ENCODE measurements at regions not wholly inside any gene's neighbourhood (a gene's known extent, or its start where the extent isn't known, plus 50 kb on each side); places are given as distances from the start of the nearest gene placed in this dataset.

DNA sequence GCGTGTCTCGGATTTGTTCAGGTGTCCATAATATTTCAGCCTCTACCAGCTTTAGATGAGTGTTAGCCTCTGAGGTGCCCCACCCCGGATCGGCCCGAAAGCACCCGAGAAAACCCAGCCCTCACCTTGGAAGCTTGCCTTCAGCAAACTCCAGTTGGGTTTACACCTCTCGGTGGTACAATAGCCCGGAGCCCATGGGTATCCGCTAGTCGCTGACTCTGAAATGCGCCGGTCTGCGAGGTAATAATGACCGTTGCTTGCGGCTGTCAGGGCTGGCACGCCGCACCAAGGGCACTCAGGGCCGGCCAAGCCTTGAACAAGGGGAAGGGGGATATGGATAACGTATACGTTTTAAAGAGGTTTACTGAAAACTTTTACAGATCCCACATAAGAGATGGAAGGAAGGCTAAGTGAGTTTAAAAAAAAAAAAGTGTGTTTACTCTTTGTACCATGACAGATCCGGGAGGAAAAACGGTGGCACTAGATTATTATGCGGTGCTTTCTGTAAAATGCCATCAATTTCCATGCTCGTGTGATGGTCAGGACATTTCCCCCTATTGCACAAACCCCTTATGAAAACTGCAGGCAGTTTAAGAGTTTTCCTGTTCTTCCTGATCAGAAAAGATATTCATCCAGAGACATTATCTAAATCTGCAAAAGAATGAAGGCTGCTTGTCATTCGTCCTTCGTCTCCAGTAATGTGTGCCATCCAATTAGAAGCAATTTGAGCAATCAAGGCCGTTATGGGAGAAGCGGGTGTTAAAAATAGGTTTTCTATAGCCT is 124.2 kb downstream of the TMEM161B start:
- DNase-seq (ENCODE audit: low read depth), result no peak

DNA sequence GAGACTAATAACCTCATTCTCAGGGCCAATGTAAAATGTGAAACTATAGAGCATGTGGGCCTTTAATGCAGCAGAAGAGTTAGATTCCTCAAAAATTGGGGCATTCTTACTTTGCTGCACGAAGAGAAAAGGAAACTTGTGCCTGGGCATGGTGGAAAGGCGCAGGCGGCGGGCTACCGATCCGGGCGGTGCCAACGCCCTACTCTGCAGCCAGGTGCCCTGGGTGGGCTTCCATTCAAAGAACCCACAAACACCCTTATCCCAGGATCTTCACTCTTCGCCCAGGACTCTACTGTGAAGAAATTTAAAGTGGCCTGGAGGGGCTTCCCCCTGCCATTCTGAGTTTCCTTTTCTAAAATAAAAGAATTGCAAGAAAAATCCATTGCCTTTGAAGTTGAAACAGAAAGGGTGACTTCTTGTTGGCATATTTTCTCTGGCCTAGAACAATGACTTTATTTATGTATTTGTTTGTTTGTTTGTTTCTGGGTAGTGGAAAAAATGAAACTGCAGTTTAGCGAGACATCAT is 124.9 kb downstream of the TMEM161B start:
- DNase-seq (ENCODE audit: low read depth), result no peak

DNA sequence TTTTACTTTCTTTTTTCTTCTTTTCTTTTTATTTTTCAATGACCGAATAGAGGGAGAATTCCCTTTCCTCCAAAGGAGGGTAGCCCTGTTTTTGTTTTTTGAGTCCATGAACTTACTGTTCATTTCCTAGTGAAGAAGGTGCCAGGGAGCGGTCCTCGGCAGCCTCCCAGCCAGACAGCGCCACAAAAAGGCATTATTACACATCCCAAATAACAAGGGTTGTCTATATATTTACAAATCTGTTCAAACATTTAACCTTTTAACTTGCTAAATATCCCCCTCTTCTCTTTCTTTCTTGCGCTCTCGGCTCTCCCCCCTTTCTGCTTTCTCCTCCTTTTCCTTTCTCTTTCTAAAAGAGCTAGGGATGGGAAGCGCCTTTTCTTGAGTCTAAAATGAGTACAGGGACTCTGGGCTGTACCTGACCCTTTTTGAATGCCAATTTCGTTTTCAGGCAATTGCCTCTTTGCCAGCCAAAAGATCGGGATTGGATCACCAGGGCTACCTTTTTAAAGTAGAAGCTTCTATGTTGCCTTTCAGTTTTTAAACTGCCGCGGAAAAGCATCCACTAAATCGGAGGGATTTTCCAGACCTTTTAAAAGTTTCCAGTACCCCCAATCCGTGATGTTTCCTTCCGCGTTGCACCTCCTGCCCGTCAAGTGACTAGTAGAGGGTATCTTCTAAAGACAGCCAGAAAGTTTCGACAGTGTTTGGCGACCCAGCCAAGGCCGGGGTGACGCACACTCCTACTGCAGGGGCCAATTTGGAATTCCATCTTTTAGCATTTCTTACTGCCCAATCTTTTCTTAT is 125.6 kb downstream of the TMEM161B start:
- DNase-seq (ENCODE audit: low read depth), result no peak

DNA sequence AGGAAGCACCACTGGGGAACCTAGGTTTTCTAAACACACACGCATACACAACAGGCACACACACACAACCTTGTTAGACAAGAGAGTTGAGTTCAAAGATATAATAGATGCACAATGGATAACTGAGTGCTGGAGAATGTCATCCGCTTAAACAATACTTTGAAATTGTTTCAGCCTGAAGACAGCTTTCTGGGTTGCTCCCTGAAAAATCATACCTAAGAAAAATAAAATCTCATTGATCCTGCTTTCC is 126.1 kb downstream of the TMEM161B start:
- DNase-seq (ENCODE audit: low read depth), result no peak

DNA sequence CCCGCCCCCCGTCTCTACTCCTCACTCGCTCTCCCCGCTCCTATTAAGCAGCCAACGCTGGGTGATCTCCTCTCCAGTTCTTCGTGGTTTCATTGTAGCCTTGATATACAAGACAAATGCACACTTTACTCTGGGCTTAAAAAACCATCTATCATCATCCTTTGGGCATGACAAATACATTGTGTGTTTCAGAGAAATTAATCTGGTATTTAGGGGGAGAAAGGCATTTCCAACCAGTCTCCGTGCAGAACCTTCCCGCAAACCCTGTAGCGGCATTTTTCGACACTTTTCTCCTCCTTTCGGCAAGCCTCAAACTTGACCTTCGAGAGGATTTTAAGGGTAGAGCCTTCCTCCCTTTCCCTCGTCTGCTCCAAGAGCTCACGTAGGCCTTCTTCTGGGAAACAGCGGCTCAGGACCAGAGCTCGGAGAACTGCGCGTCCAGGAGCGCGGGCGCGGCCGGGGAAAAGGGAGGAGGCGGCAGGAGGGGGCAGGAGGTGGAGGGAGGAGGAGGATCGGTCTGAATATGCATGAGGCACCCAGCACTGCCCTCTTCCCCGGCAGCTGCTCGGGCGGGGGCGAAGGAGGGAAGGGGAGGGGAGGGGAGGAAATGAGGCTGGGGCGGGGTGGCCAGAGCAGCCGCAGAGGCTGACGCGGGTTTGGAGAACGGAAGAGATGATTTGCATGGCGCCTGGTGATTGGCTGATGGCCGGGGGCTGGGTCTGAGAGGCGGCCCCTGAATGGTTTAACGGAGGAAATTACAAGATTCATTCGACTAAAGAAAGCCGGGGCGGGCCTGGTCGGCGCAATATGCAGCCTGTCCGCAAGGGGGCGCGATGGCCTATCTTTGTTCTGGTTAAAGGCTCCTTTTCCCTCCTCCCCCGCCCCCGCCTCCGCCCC is 127.5 kb downstream of the TMEM161B start:
- peak; percentile 70 for DNase-seq (ENCODE audit: low read depth)

DNA sequence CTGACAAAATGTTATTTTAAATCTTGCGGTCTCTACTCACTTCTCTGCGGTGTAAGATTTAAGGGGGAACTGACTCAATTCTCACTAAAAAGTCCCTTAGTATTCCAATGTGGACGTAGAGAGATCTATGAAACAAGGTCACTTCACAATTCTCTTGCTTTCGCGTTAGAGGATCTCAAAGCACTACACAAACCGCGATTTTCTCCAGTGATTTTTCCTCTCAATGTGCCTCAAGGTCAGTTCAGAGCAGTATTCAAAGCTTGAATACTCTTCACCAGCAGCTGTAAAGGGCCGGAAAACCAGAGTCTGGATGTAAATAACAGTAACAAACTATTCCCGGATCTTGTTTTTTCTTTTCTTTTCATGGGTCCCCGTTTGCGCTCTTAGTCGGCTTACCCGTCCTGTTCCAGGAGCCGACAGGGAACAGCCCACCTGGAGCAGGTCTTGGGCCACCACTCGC is 128.2 kb downstream of the TMEM161B start:
- no peak for DNase-seq (ENCODE audit: low read depth)

DNA sequence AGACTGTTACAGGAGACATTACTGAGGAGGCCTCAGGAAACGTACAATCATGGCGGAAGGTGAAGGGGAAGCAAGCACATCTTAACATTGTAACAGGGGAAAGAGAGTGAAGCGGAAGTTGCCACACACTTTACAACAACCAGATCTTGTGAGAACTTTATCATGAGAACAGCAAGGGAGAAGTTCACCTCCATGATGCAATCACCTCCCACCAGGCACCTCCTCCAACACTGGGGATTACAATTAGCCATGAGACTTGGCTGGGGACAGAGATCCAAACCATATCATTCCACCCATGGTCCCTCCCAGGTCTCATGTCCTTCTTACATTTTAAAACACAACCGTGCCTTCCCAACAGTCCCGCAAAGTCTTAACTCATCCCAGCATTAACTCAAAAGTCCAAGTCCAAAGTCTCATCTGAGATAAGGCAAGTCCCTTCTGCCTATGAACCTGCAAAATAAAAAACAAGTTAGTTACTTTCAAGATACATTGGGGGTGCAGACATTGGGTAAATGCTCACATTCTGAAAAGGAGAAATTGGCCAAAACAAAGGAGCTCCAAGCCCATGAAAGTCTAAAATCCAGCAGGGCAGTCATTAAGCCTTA is 138.3 kb downstream of the TMEM161B start:
- no peak for DNase-seq (ENCODE audit: low read depth)

DNA sequence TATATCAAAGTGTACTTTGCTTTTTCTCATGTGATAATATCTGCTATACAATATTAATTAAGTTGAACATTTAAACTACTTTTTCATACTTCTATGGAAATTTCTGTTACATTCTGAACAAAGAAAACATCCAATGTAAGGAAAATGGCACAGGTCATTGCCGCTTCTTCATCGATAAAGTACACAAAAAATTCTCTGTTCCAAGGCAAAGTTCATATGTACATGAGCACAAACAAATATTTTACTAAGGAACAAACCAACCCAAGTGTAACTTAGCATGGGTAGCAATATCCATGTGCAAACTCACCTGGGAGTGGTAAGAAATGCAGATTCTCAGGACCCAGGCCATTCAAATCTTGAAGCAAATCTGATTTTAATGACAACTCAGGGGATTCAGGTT is 139.8 kb downstream of the TMEM161B start:
- DNase-seq (ENCODE audit: low read depth), result no peak

DNA sequence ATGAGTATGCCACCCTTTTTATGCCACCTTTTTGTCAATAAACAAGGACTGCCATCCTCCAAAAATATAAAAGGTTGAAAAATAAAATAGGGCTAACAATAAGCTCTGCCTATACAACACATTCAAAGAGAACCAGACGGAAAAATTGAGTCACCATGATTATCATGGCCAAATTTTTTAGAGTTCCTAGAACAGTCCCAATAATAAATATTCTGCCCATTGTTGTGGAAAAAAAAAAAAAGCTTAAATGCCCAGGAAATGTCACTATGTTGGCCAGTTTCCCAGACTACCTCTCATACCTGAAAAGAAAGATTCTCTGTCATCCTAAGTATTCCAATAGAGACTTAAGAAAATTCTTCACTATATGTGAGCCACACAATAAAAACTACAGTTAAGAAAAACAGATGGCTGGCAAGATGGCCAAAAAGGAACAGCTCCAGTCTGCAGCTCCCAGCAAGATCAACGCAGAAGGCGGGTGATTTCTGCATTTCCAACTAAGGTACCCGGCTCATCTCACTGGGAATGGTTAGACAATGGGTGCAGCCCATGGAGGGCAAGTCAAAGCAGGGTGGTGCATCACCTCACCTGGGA is 149.0 kb downstream of the TMEM161B start:
- no peak for DNase-seq (ENCODE audit: low read depth)

DNA sequence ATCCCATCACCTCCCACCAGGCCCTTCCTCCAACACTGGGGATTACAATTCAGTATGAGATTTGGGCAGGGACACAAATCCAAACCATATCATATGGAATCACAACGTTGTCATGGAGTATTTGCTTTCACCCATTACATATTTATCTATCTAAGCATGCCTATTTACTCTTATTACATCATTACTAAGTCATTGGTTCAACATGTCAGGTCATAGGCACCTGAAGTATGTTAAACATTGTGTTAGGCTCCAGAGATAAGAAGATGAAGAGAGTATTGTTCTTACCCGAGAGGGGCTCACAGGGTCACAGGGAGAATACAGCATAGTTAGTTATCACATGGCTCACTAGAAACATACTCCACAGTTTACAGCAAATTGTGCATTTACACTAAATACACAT is 150.5 kb downstream of the TMEM161B start:
- DNase-seq (ENCODE audit: low read depth), result no peak

DNA sequence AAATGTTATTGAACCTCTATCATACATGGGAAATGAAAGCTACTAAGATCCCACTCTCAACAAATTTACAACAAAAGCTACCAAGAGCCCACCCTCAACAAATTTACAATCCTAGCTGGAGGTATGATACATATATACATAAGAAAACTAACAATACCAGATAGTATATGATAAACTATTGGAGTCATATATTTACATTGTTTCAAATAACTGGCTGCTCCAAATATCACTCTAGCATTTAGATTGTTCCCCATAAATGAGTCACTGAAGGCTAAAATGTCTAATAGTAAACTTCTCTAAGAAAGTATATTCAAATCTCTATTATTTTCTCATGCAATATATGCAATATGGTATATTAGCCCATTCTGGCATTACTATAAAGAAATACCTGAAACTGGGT is 151.1 kb downstream of the TMEM161B start:
- no peak for DNase-seq (ENCODE audit: low read depth)

DNA sequence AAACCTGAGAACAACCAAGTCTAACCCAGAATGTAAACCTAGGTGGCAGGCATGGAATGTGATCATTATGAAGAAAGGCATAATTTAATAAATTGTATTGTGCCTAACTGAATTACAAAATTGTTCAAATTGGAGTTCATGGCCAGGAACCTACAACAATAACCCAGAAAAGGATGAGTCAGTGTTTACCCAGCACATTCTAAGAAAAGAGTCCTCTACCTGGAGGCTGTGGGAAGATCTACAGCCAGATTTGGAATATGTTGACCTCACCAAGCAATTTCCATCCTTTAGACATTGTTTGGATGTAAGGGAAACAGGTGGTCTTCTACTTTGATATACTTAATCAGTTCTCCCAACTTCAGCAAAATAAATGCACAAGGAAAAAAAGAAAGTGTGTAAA is 152.2 kb downstream of the TMEM161B start:
- no peak for DNase-seq (ENCODE audit: low read depth)

DNA sequence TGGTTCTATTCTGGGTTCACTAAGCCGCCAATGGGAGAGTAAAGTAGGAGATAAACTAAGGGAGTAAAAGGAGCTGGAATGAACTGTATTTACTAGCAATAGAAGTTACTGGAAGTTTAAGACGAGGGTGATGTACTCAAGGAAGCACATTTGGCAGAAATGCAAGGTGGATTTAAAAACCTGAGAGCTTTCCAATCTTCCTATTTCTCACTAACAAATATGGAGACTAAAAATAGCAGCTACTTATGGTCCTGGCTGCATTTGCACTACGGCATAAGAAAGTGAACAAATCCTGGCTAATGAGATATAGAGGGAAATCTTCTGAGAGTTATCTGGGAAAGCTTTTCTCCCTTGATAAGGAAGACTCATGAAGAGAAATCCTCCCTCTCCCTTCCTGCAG is 153.4 kb downstream of the TMEM161B start:
- DNase-seq (ENCODE audit: low read depth), result no peak

DNA sequence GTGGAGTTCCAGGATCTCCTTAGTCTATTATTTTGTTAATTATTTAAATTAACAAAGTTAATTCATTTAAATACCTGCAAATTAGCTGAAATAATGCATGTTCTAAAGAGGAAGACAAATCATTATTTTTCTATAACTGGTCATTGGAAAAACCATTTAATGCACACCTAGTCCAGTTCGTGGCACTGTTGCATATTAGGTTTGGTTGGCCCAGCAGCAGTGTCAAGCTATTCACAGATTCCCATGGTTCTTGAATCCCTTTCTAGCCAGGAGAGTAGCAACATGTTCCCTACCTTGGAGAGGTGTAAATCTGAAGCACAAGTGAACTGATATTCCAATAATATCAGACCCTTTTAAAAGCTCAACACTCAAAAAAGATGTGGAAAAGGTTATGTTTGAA is 155.2 kb downstream of the TMEM161B start:
- no peak for DNase-seq (ENCODE audit: low read depth)

DNA sequence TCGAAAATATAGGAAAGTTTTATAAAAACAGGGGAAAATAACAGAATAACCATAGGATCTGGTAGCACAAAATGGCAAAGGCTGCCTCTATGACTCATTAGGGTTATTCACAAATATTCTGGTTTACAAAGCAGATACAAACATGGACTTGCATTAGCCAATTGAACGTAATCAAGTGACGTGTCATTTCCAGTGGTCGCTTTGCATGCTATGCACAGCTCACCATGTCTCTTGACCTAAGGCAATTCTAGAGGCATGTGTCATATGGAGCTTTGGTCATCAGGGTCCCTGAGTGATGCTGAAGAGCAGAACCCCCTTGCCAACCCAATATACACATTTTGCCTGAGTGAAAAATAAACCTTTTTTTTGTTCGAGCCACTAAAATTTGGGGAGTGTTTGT is 158.8 kb downstream of the TMEM161B start:
- no peak for DNase-seq (ENCODE audit: low read depth)

DNA sequence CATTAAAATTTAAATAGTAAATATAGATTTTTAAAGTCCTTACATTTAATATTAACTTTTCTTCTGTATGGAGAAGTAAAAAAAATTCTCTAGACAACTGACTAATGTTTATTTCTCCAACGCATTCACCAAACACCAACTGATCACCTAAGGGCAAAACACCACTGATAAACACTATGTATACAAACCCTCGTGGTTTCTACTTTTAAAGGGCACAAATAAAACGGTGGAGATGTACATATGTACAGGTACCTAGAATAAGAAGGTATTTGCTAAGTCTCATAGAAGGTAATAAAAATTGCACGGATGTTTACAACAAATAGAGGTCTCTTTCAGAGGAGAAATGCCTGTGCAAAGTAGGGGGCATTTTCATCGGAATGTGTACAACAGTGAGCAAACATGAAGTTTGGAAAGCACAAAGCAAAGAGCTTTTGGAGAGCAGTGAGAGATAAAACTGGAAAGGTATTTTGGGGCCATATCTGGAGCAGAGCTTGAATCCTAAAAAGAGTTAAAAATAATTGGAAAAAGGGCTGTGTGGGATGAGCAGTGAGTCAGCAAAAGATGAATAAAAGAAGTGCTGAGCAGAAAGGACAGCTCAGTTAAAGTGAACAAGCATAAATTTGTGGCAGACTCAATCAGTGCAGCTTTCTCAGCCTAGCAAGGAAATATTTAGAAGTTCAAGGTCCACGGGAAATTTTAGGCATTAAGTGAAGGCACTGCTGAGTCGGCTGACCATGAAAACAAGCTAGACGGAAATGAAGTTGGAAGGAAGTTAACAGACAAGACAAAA is 160.0 kb downstream of the TMEM161B start:
- DNase-seq (ENCODE audit: low read depth), result no peak

DNA sequence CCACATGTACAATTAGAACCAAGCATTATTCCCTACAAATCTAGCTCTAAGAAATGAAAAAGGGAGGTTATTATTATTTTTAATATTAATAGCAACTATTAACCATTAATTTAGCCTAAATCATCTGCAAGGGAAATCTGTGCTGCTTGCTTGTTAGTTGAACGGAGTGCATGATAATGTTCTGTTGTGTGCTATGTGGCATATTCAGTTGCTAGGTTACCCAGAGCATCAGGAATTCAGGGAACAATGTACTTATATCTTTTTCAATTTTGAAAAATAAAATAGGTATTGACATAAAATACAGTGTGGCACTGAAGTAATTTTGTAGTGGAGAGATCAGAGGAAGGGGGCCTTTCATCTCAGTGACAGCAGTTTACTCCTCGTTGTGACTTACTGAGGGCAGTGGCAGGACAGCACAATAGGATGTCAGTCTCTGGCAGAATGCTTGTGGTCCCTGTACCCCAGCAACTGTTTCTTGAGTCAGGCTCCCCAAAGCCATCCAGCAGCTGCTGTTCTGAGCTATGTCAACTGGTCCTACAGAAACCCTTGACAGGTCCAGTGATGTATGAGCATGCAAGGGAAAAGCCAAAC is 173.6 kb downstream of the TMEM161B start:
- DNase-seq (ENCODE audit: low read depth), result no peak

DNA sequence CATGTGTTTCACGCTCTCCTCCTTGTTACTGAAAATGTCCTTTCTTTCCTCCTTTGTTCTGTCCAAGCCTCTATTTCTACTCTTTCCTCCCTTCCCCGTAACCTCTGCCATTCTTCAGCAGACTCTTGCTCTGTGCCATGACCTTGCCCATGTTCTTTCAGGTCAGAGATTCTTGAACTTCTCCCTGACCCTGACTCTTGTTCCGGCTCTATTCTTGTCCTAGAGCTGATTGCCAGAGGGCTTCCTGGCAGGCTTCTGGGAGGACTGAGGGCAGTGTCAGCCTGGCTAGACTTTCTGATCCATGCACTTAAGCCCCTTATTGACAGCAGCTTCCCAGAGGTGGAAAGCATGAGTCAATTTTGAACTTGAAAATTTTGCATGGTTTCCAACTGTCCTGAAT is 174.2 kb downstream of the TMEM161B start:
- no peak for DNase-seq (ENCODE audit: low read depth)

DNA sequence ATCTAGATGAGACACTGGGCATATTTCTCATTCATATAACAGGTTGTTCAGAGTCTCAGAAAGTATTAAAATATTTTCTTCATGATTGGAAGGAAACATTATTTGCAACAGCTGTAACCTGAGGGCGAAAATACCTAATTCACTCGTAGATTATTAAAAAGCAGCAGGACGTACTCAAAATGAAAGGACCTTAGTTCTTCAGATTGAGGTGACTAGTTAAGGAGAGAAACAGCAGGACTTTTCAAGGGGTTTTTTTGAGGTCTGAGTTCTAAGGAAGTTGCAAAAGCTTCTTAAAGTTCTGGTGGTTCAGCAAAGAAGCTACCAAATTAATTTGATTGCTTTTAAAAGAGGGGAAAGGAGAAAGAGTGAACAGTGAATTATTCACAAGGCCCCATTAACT is 174.9 kb downstream of the TMEM161B start:
- DNase-seq (ENCODE audit: low read depth), result no peak

DNA sequence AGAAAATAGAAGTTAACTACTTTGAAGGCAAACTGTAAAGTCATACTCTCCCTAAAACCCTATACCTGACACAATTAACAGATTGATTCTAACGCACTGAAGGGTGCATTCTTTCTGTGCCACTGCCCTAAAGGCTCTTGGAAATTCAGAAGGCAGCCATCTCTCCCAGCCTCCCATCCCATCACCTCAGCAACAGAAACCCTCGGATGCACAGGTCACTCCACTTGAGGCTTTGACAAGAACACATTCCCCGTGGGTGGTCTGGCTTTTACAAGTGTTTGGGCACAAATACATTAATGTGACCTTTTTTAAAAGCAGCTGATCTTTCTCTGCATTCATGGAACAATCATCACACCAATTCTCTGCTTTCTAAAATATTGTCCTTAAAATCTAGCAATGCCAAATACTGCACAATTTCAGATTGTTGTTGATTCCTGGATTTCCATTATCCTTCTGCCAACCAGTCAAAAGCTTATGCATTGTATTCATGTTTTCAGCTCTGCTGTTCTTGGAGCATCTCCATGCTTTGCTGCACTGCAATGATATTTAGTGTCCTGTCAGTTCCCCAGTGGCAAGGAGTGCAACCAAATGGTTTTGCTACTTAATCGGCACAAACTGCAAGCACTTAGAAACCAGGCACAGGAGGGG is 175.6 kb downstream of the TMEM161B start:
- DNase-seq (ENCODE audit: low read depth), result no peak
